ENCODE measurements at regions not wholly inside any gene's neighbourhood (a gene's known extent, or its start where the extent isn't known, plus 50 kb on each side); places are given as distances from the start of the nearest gene placed in this dataset.

DNA sequence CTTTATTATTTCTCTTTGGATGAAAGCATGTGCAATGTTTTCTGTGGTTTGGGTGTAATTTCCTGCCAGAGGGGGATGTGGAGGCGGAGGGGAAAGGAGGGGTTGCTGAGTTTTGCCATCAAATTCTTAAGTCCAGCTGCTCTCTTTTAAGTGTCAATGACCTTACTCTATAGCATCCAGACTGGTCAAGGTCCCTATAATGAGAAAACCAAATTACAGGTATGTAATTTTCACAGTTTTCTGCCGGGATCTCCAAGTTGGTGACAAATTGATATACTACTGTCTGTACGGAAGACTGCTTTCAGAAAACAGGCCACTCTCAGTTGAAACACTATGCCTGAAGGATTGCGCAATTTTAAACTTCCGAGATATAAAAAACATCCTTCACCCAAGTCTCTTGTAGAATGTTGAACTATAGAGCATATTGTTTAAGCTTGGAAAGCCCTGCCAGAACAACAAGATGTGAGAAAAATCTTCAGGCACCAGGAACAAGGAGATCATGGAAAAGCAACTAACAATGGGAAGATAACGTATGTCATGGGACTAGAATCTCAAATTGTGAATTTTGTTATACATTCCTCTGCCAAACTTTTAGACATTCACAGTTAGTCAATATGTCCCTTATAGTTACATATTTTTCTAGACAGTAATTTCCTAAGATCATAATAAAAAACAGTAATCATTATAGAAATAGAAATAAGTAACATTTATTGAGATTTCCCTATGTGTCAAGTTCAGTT, 300.7 kb upstream of the SATB1 start:
- DNase-seq: no peak

DNA sequence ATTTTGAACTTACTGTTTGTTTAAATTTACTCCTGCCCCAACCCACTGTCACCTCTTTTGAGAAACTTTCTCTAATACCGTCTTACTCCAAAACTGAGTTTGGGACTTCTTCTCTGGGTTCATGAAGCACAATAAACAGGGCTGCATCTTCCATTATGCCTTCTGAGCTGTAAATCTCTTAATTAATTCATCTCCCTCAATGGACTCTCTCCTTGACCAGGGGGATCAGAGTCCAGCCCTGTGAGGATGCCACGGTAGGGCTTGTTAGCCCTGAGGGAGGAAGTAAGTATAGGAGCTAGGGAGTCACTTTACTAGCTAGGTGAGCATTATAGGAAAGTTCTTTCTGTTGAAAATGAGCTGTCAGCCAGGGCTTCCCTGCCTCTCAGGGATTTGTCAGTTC, 299.3 kb upstream of the SATB1 start:
- DNase-seq: no peak

DNA sequence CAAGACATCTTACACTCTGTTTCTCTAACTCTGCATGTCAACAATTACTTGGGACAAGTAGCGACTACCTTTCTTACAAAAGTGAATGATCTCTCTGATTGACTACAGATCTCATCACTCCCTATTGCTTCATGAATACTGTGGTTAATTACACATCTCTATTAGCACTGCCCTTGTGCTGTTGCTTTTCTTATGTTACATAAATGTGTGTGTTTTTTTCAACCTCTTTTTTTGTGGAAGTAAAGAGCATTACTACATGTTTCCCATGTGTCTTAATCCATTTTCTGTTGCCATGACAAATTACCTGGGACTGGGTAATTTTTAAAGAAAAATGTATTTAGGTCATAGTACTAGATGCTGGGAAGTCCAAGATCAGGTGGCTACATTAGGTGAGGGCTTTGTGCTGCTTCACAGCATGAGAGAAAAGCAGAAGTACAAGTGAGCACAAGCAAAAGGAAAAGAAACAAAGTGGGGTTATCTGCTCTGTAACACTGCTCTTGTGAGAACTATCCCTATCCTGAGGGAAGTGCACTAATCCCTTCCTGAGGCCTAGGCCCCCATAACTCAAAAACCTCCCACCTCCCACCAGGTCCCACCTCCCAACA, 298.2 kb upstream of the SATB1 start:
- DNase-seq: no peak

DNA sequence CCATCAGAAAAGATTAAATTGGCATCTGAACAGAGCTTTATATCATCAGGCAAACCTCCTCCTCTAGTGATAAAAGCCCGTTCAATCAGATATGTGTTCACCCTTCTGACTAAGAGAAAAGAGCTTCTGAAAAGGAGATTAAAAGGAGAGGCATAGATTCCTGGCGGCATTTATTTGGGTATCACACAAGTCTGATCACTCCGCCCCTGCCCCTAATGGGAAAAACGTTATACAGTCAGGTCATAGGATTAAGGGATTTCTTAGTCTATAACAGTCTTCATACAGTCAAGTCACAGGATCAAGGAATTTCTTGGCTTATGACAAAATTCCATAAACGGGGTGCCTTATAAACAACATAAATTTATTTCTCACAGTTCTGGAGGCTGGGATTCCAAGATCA, 295.4 kb upstream of the SATB1 start:
- DNase-seq: no peak

DNA sequence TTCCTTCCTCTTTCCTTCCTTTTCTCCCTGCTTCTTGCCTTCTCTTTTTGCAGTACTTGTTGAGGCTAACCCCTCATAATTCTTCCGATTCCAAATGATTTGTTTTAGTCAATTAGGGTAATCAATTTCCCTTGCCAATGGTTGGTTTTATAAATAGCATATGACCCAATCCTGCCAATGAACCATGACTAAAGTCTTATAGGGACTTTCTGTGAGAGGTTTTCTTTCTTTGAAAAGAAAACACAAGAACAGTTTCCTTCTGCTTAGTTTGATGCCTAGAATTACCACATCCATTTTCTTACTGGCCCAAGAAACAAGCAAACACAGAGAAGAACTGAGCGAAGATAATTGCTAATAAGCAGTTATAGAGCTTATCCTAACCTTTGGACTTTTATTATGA, 292.5 kb upstream of the SATB1 start:
- no peak for DNase-seq

DNA sequence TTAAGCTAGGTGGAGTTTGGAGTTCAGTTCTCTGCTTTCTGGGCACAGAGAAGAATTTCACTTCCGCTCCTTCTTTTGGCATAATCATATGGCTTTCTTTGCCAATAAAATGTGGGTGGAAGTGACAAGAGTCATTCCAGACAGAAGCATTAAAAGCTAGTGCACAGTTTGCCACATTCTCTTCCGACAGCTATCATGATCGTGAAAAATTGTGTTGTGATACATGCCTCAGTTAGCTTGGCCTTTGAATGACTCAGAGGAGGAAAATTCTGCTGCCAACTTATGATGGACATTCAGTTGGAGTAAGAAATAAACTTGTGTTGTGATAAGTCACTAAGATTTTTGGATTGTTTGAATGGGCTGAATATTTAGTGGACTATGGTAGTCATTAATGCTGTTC, 291.7 kb upstream of the SATB1 start:
- no peak for DNase-seq

DNA sequence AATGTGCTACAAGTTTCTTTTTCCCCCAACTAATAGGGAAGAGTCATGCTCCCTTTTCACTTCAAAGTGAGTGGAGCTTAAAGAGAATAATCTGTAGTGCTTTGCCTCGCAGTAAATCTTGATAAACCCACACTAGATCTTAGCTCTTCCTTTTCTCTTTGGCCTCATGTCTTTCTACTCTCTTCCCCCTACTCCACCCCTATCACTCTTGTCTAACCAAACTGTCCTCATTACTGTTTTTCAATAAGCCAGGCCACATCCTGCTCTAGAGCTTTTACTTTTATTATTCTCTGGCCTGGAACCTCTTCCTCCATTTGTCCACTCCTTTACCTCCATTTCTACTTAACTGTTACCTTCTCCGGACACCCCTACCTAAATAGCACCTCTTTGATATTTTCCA, 291.0 kb upstream of the SATB1 start:
- DNase-seq: no peak

DNA sequence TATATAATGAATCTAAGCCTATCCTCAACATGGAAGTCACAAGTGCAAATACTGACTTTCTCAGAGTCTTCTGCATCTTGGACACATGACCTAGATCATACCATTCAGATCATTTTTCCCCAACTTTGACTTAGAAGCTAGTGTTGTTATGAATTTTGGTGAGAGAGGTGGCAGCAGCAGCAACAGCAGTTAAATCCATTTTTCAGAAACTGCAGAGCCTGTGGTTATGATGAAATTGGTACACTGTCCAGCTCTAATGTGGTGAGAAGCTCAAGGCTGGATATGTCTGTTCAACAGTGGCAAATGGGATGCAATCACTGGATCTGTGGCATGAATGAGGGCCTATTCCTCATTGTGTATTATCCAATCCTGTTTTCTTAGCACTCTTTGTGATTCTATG, 290.1 kb upstream of the SATB1 start:
- DNase-seq: no peak

DNA sequence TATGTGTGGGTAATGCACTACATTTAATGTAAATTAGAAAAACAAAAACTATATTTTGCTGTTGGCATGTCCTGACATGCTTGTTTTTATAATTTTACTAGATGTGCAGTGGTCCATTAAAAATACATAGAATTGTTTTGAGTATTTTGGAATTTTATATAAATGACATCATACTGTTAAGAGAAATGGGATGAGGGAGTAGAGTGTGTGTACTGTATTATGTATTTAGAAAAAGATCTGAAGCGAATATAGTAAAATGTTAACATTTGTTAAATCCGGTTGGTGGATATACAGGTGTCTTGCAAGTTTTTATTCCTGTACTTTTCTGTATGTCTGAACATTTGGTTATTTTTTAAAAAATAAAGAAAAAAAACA, 288.4 kb upstream of the SATB1 start:
- no peak for DNase-seq

DNA sequence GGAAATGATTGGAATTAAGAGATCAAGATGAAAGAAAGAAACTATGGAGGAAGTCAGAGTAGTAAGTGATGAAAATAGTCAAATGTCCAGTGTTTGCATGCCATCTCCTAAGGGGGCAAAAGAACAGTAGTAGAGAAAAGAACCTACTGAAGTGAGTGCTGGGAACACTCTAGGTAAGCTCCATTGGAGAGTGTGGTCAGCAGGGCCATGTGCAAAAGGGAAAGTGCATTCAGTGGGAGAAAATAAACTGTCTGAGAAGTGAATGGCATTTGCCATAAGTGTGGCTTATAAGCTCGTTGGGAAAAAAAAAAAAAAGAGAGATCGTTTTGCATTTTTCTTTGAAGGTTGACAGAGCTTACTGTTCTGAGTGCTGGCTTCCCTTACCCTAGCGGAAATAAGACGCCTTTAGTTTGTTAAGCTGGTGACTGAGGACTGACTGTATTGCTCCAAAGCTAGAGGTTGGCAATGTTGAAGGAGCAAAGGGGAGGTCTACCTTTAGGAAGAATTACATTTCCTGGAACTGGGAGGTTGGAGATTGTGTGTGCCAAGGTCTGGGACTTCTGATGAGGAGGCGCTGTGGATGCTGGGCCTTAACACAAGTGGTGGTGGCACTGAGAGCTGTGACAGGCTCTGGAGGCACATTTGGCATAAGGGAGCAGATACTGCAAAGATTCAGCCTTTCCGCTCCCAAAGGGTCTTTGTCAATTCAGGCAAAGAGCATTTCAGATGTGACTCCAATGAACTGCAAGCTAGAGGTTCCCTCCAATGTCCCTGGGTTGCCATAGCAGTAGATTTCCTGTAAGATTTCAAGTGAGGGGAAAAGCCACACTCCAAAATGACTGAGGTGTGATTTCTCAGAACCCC, 287.8 kb upstream of the SATB1 start:
- DNase-seq: no peak

DNA sequence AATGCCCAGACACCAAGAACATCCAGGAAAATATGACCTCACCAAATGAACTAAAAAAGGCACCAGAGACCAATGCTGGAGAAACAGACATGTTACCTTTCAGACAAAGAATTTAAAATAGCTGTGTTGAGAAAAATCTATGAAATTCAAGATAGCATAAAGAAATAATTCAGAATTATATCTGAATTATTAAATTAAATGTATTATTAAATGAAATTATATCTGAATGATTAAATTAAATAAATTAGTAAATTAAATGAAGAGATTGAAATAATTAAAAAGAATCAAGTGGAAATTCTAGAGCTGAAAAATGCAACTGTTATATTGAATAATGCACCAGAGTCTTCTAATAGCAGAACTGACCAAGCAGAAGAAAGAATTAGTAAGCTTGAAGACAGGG, 279.2 kb upstream of the SATB1 start:
- DNase-seq: no peak

DNA sequence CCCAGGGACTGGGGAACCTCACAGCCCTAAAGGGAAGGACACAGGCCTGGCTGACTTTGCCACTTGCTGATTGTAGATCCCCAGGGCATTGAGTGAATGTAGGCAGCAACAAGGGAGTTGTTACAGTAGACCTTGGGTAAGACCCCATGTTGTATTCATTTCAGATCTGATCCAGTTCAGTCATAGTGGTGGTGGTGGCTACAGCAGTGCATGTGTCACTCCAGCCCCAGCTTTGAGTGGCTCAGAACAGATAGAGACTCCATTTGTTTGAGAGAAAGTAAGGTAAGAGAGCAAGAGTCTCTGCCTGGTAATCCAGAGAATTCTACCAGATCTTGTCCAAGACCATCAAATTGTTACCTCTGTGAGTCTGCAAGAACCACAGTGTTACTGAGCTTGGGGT, 278.7 kb upstream of the SATB1 start:
- DNase-seq: no peak

DNA sequence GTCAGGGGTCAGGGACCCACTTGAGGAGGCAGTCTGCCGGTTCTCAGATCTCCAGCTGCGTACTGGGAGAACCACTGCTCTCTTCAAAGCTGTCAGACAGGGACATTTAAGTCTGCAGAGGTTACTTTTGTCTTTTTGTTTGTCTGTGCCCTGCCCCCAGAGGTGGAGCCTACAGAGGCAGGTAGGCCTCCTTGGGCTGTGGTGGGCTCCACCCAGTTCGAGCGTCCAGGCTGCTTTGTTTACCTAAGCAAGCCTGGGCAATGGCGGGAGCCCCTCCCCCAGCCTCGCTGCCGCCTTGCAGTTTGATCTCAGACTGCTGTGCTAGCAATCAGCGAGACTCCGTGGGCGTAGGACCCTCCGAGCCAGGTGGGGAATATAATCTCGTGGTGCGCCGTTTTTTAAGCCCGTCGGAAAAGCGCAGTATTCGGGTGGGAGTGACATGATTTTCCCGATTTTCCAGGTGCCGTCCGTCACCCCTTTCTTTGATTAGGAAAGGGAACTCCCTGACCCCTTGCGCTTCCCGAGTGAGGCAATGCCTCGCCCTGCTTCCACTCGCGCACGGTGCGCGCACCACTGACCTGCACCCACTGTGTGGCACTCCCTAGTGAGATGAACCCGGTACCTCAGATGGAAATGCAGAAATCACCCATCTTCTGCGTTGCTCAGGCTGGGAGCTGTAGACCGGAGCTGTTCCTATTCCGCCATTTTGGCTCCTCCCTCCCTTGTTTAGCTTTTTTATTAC, 268.6 kb upstream of the SATB1 start:
- DNase-seq: peak; percentile 30

DNA sequence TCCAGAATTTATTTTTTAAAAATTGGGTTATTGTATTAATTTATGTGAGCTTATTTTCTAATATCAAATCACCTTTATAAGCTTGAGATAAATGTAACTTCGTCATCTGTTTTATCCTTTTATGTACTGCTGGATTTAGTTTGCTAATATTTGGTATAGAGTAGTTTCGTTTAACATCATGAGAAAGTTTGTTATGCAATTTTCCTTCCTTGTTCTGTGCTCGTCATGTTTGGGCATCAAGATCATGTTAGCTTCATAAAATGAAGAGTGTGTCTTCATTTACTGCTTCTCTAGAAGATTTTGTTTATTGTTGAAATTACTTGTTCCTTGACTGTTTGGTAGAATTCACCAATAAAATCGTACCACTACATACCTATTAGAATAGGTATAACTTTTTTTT, 262.1 kb upstream of the SATB1 start:
- no peak for DNase-seq

DNA sequence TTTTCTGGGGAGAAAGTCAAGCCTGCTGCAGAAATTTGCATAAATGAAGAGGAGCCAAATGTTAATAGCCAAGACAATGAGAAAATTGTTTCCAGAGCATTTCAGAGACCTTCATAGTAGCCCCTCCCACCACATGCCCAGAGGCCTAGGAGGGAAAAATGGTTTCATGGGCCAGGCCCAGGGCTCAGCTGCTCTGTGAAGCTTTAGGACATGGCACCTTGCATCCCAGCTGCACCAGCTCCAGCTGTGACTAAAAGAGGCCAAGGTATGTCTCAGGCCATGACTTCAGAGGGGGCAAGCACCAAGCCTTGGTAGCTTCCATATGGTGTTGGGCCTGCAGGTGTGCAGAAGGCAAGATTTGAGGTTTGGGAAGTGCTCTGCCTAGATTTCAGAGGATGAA, 258.8 kb upstream of the SATB1 start:
- DNase-seq: no peak

DNA sequence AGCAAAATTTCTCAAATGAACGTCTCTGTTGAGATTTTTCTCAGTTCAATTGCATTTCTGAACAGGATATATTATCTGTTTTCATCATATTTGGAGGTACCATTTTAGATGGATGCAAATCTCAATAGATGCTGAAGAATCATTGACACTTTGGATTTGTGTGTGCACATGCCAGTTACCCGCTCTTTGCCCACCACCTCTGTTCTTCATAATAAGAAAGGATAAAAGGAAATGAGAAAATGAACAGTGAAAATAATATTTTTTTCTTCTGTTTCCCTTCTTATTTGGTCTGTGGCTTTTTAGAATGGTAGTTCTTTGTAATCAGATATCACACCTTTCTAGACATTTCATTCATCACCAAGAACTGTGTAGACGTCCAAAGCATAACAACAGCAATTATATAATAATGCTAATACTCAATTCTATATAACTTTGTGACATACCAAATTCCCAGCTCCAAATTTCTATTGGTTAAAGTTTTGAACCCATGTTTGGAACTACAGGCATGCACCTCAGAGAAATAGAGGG, 256.7 kb upstream of the SATB1 start:
- no peak for DNase-seq

DNA sequence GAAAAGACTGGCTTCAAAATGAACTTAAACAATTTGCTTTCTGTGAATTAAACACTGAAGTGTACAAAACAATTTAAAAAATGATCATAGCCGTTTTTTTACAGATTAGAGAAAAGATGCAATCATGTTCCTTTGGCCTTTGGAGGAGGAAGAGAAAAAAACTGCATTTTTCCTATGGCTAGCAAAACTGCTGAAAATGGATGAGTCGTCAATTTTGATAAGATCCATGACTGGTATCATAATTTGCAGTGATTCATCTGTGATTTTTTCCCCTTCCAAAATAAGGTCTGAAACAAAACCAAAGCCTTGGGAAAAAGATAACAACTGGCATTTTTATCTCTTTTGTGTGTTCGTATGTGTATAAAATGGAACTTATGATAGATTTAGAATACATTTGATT, 255.6 kb upstream of the SATB1 start:
- no peak for DNase-seq

DNA sequence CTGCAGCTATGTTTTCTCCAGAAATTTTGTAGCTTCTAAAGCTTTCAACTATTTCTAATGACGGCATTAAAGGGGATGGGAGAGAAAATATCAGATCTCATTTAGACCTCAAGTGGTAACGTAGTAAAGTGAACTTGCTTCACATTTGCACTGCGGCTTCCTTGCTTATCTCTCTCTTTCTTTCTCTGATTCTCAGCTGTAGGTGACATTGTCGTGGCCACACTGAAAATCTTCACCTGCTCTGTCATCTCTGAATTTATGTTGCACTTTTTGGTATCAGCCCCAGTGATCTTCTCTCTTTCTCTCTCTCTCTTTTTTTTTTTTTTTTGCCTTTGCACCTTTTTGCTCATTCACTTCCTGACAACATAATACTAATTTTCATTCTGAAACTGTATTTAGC, 254.1 kb upstream of the SATB1 start:
- DNase-seq: no peak

DNA sequence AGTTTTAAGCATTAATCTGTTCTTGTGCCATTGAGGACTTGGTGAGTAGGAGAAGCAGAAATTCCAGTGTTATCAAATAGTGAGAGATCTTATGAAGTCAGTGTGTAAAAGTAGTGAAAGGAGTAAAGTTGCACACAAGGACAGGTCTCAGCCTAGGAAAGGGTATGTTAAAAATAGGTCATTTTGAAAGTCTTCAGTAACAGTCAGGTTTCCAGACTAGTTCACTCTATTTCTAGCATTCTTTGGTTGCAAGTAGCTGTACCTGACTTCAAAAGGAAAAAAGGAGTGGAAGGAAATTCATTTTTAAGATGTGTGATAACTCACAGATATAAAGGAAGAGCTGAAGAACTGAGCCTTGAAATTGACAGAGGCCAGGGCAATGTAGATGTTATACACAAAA, 250.1 kb upstream of the SATB1 start:
- DNase-seq: no peak

DNA sequence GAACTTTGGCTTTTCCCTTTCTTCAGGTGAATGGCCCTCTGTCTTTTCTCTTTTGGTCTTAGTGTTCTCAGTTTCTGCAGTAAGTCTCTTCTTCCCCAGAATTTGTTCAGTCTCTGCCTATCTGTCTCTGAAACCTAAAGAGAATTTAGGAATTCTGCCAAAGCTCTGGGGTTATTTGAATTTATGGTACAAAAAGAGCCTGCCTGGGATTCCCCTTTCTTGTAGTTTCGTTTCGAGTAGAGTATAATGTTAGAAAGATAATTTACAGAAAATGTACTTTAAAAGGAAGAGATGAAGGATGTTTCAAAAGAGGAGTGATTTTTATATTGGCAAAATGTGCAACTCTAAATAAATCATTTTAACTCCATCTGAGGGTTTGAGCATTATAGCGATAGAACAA, 247.4 kb upstream of the SATB1 start:
- no peak for DNase-seq

DNA sequence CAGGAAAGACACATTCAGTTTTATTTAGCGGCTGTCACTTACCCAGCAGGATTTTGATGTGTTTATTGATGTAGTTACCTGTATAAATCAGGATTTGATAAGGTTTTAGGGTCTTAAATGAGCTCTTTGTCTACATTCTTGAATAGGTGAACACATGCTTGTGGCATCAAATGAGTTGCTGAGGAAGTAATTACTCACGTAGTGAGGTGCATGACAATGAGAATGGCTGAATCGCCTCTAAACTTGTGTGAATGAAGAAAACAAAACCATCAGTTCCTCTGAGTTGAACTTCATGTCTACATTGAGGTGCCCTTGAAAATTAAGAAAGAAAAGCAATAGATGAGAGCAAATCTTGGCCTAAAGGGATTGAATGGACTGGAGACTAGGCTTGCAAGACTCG, 245.6 kb upstream of the SATB1 start:
- no peak for DNase-seq

DNA sequence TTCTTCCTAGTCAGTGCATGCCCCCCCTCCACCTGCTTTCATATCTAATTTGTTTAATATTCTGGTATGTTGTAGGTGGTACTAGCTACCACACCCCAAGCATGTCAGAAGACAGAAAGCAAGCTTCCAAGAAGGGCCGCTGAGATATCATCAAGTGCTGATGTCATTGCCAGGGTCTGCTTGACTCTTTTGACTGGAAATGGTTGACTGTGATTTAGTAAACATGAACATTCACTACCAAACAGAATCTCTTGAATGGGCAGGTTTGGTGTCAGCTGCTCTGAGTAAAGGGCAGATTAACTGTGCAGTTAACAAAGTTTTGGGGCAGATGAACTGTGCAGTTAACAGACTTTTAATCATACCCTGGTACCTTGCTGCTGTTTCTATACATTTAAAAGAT, 244.2 kb upstream of the SATB1 start:
- DNase-seq: no peak

DNA sequence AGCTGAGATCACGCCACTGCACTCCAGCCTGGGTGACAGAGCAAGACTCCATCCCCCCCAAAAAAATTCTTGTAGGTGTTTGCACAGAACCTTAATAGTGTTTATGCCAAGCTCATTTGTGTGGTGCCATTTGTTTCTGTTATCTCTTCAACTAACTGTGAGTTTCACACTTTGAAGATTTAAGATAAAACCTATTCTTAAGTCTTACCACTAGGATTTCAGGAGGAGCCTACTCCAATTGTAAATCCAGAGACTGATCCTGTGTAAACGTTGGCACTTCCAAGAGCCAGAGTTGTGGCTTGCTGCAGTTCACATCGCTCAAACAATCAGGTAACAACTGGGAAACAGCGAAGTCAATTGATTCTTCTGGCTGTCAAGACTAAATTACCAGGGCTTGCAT, 242.4 kb upstream of the SATB1 start:
- no peak for DNase-seq

Data from NCI-H146 (cell line).